ENCODE measurements at regions not wholly inside any gene's neighbourhood (a gene's known extent, or its start where the extent isn't known, plus 50 kb on each side); places are given as distances from the start of the nearest gene placed in this dataset.
"Not testable (repeated sequence)": the region's sequence is repeated elsewhere in the genome, so short reads cannot be mapped to it uniquely, and the experiment has no call there.

DNA sequence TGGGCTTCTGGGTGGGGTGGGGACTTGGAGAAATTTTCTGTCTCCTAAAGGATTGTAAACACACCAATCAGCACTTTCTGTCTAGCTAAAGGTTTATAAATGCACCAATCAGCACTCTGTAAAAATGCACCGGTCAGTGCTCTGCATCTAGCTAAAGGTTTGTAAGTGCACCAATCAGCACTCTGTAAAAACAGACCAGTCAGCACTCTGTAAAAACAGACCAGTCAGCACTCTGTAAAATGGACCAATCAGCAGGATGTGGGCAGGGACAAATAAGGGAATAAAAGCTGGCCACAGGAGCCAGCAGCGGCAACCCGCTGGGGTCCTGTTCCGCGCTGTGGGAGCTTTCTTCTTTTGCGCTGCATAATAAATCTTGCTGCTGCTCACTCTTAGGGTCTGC lies 63.0 kb upstream of the MAP9 start:
- TF ChIP-seq ZNF274 (IDR thresholded peaks at IDR 0.05; ENCODE audit: low read depth, low read length); SUZ12 (IDR thresholded peaks at IDR 0.05; ENCODE audit: extremely low read depth, insufficient read depth, insufficient read length): not testable (repeated sequence)
